Spleen (tissue), 11 donors: ENCODE measurements at regions not wholly inside any gene's neighbourhood (a gene's known extent, or its start where the extent isn't known, plus 50 kb on each side); places are given as distances from the start of the nearest gene placed in this dataset.

Experiments
- DNase-seq: peaks from one replicate; pipeline ENCODE4 v3.0.0-alpha.2; 2020
- H3K27ac ChIP-seq, 8 donors: fragments of 200-600 bp; sonication (generic) in 7 of 8; 1 replicate in 4 of 8; 2 replicates in 4 of 8; pipeline versions ENCODE4 v1.5.0 to v1.8.0; 2016 to 2021; ENCODE audit warnings: inconsistent platforms in 4 of 8, mild to moderate bottlenecking in 4 of 8, moderate library complexity in 1 of 8
- H3K27me3 ChIP-seq, 7 donors: fragments of 200-600 bp; sonication (generic) in 6 of 7; replicated peaks in 1 of 7; 1 replicate in 4 of 7; 2 replicates in 3 of 7; pipeline versions ENCODE4 v1.5.0 to v1.8.0; 2016 to 2021; ENCODE audit warnings: inconsistent platforms in 3 of 7, mild to moderate bottlenecking in 1 of 7
- H3K36me3 ChIP-seq, 6 donors: fragments of 200-600 bp; sonication (generic) in 5 of 6; 1 replicate in 4 of 6; 2 replicates in 2 of 6; pipeline versions ENCODE4 v1.5.0 to v1.8.0; 2016 to 2021; ENCODE audit warnings: inconsistent platforms in 2 of 6
- H3K4me1 ChIP-seq, 6 donors: fragments of 200-600 bp; sonication (generic) in 5 of 6; 1 replicate in 3 of 6; 2 replicates in 3 of 6; pipeline versions ENCODE4 v1.5.0 to v1.8.0; 2016 to 2021; ENCODE audit warnings: inconsistent platforms in 3 of 6
- H3K4me3 ChIP-seq, 8 donors: fragments of 200-600 bp; sonication (generic) in 7 of 8; 1 replicate in 4 of 8; 2 replicates in 4 of 8; pipeline versions ENCODE4 v1.5.0 to v1.8.0; 2016 to 2021; ENCODE audit warnings: inconsistent platforms in 4 of 8, mild to moderate bottlenecking in 4 of 8, moderate library complexity in 2 of 8
- H3K9me3 ChIP-seq, 8 donors: fragments of 200-600 bp; sonication (generic) in 7 of 8; 1 replicate in 4 of 8; 2 replicates in 4 of 8; pipeline versions ENCODE4 v1.5.0 to v1.8.0; 2016 to 2021; ENCODE audit warnings: inconsistent platforms in 4 of 8
- CTCF ChIP-seq, 11 experiments: fragments of 200-600 bp in 7 of 11; fragments of 450-650 bp in 4 of 11; sonication (generic) in 4 of 11; IDR thresholded peaks in 8 of 11; conservative IDR thresholded peaks in 3 of 11; 1 replicate in 7 of 11; 2 replicates in 4 of 11; pipeline versions ENCODE4 v1.4.0 to v1.8.0; 2016 to 2021; ENCODE audit warnings: antibody characterized with exemption in 11 of 11, inconsistent platforms in 4 of 11, mild to moderate bottlenecking in 1 of 11
- POLR2A ChIP-seq, 3 donors: fragments of 450-650 bp; IDR thresholded peaks; one replicate each; pipeline ENCODE4 v1.5.1; 2017; ENCODE audit warnings: antibody characterized with exemption in 3 of 3, mild to moderate bottlenecking in 1 of 3
- POLR2AphosphoS5 ChIP-seq, 3 donors: sonication (generic); formaldehyde crosslinking; IDR thresholded peaks; one replicate each; pipeline ENCODE4 v1.5.1; 2017; ENCODE audit warnings: antibody characterized with exemption in 3 of 3
- WGBS, 5 donors: extraction: QIAGEN DNeasy Blood & Tissue Kit in 3 of 5; methylation state at CpG; one replicate each; pipeline versions ENCODE4 v1.1.5 to v1.1.7; 2013 to 2018; 5-methylcytosine and 5-hydroxymethylcytosine counted together
- intact Hi-C: fragments of 100-400 bp; cut with DNase I; formaldehyde crosslinking; loops from one replicate; pipeline ENCODE4 v1.15.0; 2023; ENCODE audit warnings: low total_unique reads
- donor health status: healthy with polysubstance abuse.
- donor health status: DM: no; HTN: no; CAD: no; lungs with moderate emphysema.
- donor health status: DM: no; HTN: no; CAD: no.
- donor health status: Bipolar disorder and iron deficiency.
- donor health status: healthy.
- donor health status: DM: no; HTN: no; CAD: no.
- donor health status: DM: yes; HTN: yes; CAD: no.

DNA sequence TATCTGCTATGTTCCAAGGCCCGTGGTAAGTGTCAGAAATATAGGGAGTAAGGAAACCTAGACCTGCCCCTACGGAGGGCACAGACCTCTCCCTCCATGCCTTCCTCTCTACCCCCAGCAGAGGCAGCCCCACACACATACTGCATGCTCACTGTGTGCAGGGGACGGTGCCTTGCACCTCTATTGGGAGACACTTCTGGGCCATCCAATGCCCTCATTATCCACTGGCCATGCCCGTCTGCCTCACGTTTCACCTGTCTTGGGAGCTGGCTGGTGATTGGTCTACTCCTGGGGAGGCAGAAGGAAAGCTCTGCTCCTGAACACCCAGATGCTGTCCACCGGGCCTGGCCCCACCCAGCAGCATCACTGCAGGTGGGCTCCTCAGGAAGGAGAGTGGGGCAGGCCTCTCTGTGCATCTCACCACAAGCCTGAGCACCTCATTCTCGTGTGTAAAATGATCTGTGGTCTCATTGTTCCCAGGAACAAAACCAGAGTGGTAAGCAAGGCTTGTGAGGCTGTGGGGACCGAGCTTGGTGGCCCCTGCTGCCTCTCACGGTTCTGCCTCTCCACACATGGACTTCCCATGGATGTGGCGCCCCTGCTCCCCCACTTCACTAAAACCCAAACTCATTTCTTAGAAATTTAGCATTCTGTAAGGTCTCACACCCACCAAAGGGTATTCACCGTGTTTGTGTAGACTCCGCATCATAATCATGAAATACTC is 312.5 kb upstream of the HS6ST1 start:
- H3K4me3 ChIP-seq = no peak overlapping the region
- H3K4me1 ChIP-seq = no peaks in the 10 kb centered on the region
- H3K9me3 ChIP-seq = no peaks in the 10 kb centered on the region
- no peaks in the 10 kb centered on the region for H3K27me3 ChIP-seq
- intact Hi-C loops = no loop called here
- 80 to 84% (median 82%) methylated on average over 9 to 12 of the region's 12 CpGs for WGBS, 5 donors
- TF ChIP-seq POLR2AphosphoS5 (IDR thresholded peaks at IDR 0.05) = no peak
- no peak for TF ChIP-seq CTCF (IDR thresholded peaks at IDR 0.05 in 8 of 11, conservative IDR thresholded peaks at IDR 0.05 in 3 of 11)
- TF ChIP-seq POLR2A (IDR thresholded peaks at IDR 0.05) = no peak
- H3K27ac ChIP-seq = no peak overlapping the region
- peak; percentile 70 for DNase-seq
- H3K36me3 ChIP-seq = no peaks in the 10 kb centered on the region

- DNase-seq = peak; percentile 63
- 89 to 98% (median 93%) methylated on average over 15 of the region's 15 CpGs for WGBS, 5 donors
- intact Hi-C loops = no loop called here
Observed at GRCh38 chr2:128631698-128632500, 313.2 kb upstream of the HS6ST1 start.

GRCh38 chr2:128632501-128632800 is 313.8 kb upstream of the HS6ST1 start:
- no peaks in the 10 kb centered on the region for H3K36me3 ChIP-seq
- H3K9me3 ChIP-seq = no peaks in the 10 kb centered on the region
- DNase-seq = no peak

More at GRCh38 chr2:128631698-128632500, 313.2 kb upstream of the HS6ST1 start:
- TF ChIP-seq POLR2A (IDR thresholded peaks at IDR 0.05) (no peak), POLR2AphosphoS5 (IDR thresholded peaks at IDR 0.05) (no peak), CTCF (IDR thresholded peaks at IDR 0.05 in 8 of 11, conservative IDR thresholded peaks at IDR 0.05 in 3 of 11) (no peak)
- H3K4me3 ChIP-seq = no peak overlapping the region
- no peaks in the 10 kb centered on the region for H3K36me3 ChIP-seq
- H3K27me3 ChIP-seq = no peaks in the 10 kb centered on the region
- H3K27ac ChIP-seq = no peak overlapping the region
- no peaks in the 10 kb centered on the region for H3K9me3 ChIP-seq
- no peaks in the 10 kb centered on the region for H3K4me1 ChIP-seq

More at GRCh38 chr2:128632501-128632800, 313.8 kb upstream of the HS6ST1 start:
- WGBS, 5 donors = 86 to 97% (median 94%) methylated on average over 6 of the region's 6 CpGs
- Histone ChIP-seq H3K4me1 (no peaks in the 10 kb centered on the region), H3K27me3 (no peaks in the 10 kb centered on the region), H3K4me3 (no peak overlapping the region), H3K27ac (no peak overlapping the region)
- intact Hi-C loops = no loop called here
- TF ChIP-seq POLR2A (IDR thresholded peaks at IDR 0.05) = no peak
- no peak for TF ChIP-seq CTCF (IDR thresholded peaks at IDR 0.05 in 8 of 11, conservative IDR thresholded peaks at IDR 0.05 in 3 of 11)
- no peak for TF ChIP-seq POLR2AphosphoS5 (IDR thresholded peaks at IDR 0.05)
